Choroid plexus epithelial cell (primary cell): ENCODE measurements at regions not wholly inside any gene's neighbourhood (a gene's known extent, or its start where the extent isn't known, plus 50 kb on each side); places are given as distances from the start of the nearest gene placed in this dataset.
"Not testable (repeated sequence)": the region's sequence is repeated elsewhere in the genome, so short reads cannot be mapped to it uniquely, and the experiment has no call there.

Source experiments
- DNase-seq: peaks from one replicate; pipeline ENCODE4 v3.0.0-alpha.2; 2010; ENCODE audit warnings: low read depth
- H3K4me3 ChIP-seq: 2 replicates; pipeline ENCODE4 v1.5.1; 2011; ENCODE audit warnings: low read depth, mild to moderate bottlenecking, control low read depth, low read length, moderate library complexity
- TF ChIP-seq, protein P1 (sequence below): conservative IDR thresholded peaks from 2 replicates; pipeline ENCODE4 v1.5.1; 2011; ENCODE audit warnings: low read depth, mild to moderate bottlenecking, control low read depth, inconsistent platforms, low read length, moderate library complexity

- no peak for DNase-seq
- TF ChIP-seq, protein P1, sequence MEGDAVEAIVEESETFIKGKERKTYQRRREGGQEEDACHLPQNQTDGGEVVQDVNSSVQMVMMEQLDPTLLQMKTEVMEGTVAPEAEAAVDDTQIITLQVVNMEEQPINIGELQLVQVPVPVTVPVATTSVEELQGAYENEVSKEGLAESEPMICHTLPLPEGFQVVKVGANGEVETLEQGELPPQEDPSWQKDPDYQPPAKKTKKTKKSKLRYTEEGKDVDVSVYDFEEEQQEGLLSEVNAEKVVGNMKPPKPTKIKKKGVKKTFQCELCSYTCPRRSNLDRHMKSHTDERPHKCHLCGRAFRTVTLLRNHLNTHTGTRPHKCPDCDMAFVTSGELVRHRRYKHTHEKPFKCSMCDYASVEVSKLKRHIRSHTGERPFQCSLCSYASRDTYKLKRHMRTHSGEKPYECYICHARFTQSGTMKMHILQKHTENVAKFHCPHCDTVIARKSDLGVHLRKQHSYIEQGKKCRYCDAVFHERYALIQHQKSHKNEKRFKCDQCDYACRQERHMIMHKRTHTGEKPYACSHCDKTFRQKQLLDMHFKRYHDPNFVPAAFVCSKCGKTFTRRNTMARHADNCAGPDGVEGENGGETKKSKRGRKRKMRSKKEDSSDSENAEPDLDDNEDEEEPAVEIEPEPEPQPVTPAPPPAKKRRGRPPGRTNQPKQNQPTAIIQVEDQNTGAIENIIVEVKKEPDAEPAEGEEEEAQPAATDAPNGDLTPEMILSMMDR, result no peak
- no peak overlapping the region for H3K4me3 ChIP-seq
Measured at GRCh38 chr2:58700591-58700990, 459.5 kb upstream of the FANCL start.

DNA sequence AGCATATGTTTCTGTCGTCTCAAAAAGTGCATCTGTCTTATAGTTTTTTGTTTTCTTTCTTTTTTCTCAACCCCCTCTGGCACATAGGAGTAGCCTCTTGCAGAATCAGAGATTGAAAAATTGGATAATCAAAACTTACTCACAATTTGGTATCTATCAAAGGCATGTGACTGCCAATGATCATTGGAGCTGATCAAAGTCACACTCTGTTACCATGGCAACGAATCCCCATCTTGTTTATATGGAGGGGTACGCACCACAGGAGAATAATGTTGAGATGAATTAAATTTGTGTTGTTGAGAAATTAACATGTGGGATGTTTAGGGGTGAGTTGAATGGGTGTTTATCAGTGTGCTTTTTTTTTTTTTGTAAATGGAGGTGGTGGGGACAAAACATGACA, 458.3 kb upstream of the FANCL start:
- DNase-seq, result no peak
- TF ChIP-seq, protein P1, result no peak
- no peak overlapping the region for H3K4me3 ChIP-seq

GRCh38 chr2:58698620-58699019, 457.5 kb upstream of the FANCL start:
- TF ChIP-seq, protein P1, result no peak
- no peak for DNase-seq
- H3K4me3 ChIP-seq, result no peak overlapping the region

GRCh38 chr2:58694114-58694513, 453.0 kb upstream of the FANCL start:
- DNase-seq, H3K4me3 ChIP-seq: not testable (repeated sequence)

DNA sequence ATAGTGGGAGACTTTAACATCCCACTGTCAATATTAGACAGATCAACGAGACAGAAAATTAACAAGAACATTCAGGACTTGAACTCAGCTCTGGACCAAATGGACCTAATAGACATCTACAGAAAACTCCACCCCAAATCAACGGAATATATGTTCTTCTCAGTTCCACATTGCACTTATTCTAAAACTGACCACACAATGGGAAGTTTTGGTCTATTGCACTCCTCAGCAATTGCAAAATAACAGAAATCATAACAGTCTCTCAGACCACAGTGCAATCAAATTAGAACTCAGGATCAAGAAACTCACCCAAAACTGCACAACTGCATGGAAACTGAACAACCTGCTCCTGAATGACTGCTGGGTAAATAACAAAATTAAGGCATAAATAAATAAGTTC, 449.9 kb upstream of the FANCL start:
- H3K4me3 ChIP-seq, DNase-seq: not testable (repeated sequence)

- TF ChIP-seq, protein P1, result no peak
- no peak for DNase-seq
- no peak overlapping the region for H3K4me3 ChIP-seq
Measured at GRCh38 chr2:58688813-58689212, 447.7 kb upstream of the FANCL start.

GRCh38 chr2:58686776-58687175, 445.7 kb upstream of the FANCL start:
- H3K4me3 ChIP-seq, result no peak overlapping the region
- DNase-seq, result no peak
- TF ChIP-seq, protein P1, result no peak

DNA sequence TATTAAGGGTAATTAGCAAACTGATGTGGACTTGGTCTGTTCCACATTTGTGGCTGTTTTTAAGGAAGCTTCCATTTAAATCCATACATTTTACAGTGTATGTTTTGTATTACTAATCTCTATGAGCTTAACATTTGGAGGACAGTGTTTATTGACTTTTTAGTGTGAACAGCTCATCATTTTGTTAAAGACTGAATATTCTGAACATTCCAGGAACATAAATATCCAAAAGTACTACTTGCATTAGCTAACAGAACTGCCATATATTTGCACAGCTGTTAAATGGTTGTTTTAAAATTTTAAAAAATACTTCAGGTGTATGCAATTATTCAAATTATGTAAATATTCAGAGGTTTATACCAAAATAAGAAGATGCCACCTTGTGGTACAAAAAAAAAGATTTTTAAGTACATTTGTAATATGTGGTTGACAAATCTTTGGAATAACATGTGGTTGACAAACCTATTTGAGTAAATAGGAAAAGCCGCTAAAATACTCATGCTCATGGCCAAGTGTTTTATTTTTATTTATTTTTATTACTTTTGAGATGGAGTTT, 439.7 kb upstream of the FANCL start:
- no peak overlapping the region for H3K4me3 ChIP-seq
- TF ChIP-seq, protein P1, result peak; percentile 7
- DNase-seq, result peak; percentile 17
